Stimulated activated CD4-positive, alpha-beta T cell treated with anti-CD3 and anti-CD28 coated beads, Interleukin-1b, Interleukin-23, amount 100 ng/mL, for 48 hours (primary cell): ENCODE measurements at regions not wholly inside any gene's neighbourhood (a gene's known extent, or its start where the extent isn't known, plus 50 kb on each side); places are given as distances from the start of the nearest gene placed in this dataset.

Experiments
- DNase-seq: peaks from one replicate; pipeline ENCODE4 v3.0.0-alpha.2; 2020

- DNase-seq: no peak
These were observed 528.3 kb upstream of the CFAP20DC start for GRCh38 chr3:59578129-59578528.

GRCh38 chr3:59576606-59577005 is 526.8 kb upstream of the CFAP20DC start:
- DNase-seq: no peak

DNA sequence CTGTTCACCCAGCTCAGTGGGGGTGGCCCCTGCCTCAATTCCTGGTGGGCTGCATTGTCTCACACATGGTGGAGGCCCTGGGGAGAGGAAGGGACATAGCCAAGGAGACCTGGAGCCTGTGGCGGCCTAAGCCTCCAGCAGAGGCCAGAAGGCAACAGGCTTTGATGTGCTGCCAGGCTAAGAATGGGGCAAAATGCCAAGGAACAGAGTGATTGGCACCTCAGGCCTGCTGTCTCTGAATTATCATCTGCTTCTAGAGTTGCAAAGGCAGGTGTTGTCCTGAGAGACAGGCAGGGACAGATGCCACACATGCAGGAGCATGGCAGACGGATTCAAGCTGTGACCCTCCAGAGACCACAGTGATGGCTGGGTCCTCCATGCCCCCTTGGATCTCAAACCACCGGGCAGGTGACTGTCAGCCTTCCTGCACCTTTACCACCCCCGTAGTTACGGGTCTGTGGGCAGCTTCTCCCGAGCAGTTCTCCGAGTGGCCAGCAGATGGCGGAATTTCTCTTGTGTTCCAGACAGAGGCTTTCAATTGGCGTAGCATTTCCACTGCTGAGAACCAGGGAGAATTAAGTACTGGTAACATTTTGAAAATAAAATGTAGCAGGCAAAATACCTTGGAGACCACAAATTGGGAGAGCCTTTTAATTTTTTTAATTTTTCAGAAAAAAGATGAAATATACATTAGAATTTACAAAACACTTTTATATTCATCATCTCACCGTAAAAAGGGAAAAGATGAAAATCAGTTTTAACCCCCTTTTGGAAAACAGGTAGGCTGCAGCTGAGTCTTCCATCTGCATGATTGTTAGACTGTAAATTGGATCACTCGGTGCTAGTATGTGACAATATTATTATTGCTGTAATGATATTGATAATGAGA is 525.5 kb upstream of the CFAP20DC start:
- DNase-seq: peak; percentile 85

DNA sequence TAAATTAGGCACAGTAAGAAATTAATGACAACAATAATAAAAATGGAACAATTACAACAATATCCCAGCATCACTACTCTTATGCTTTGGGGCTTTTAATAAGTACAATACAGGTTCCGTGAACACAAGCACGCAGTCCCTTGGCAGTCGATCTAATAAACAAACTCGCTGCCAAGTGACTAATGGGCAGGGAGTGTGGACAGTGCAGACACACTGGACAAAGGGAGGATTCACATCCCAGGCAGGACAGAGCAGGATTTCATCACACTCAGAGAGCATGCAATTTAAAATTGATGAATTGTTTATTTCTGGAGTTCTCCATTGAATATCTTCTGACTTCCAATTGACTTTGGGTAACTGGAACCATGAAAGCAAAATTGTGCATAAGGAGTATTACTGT is 524.1 kb upstream of the CFAP20DC start:
- DNase-seq: no peak

DNA sequence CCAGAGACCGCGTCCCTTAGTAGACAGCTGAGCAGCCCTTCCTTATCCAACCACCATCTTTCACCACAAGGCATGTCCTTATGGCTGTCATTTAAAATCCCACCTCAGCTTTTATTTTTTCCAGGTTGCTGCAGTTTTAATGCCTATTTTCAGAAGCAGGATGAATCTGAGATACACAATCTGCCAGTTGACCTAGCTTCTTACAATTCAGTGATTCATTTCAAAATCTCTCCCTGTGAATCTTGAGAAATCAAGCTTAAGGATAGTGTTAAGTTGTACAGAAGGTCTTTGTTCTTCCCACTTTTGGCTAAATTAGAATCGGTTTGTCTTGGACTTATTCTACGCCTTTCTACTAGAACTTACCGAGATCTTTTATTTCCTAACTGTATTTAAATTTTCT is 522.3 kb upstream of the CFAP20DC start:
- no peak for DNase-seq

GRCh38 chr3:59570806-59571205 is 521.0 kb upstream of the CFAP20DC start:
- no peak for DNase-seq

- DNase-seq: no peak
These were observed 517.8 kb upstream of the CFAP20DC start for GRCh38 chr3:59567661-59568060.

- peak; percentile 51 for DNase-seq
These were observed 516.7 kb upstream of the CFAP20DC start for GRCh38 chr3:59566481-59566975.

GRCh38 chr3:59565125-59565524 is 515.3 kb upstream of the CFAP20DC start:
- no peak for DNase-seq

DNA sequence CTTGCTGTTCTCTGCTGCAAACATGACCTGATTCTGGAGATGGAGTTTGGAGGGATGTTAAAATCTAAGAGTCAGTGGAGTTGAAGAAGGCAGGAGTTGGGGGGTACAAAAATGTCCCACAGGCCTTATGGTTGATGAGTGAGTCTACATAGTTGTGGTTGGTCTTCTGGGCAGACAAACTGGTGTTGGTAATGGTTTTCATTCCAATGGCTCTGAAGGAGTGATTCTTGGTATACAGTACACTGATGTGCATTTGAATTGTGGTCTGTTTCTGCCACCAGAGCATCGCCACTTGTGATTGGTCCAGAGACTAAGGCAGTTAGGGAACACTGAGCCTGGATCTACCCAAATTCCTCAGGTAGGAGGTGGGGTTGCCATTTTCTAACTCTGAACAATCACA is 514.1 kb upstream of the CFAP20DC start:
- no peak for DNase-seq

DNA sequence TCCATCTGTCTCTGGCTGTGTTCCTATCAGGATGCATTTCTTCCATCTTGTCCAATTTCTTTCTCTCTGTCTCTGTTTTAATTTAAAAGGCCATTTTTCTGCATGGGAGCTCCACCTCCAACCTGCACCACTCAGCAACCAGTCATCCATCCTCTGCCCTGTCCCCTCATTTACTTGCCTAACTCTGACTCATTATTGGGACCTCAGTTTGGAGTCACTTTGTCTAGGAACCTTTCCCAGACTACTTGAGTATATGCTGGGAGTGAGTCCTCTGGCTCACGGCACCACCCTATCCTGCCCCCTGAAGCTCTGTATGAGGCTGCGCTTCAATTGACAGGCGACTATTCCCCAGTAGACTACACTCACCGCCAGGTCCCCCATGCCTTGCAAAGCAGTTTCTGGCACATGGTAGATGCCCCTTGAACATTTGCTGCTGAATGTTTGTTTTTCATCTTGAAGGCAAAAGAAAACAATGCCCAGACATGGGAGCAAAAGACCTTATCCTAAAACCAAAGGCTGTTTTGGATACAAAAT is 513.3 kb upstream of the CFAP20DC start:
- DNase-seq: no peak

GRCh38 chr3:59559721-59560435 is 510.1 kb upstream of the CFAP20DC start:
- DNase-seq: peak; percentile 49

DNA sequence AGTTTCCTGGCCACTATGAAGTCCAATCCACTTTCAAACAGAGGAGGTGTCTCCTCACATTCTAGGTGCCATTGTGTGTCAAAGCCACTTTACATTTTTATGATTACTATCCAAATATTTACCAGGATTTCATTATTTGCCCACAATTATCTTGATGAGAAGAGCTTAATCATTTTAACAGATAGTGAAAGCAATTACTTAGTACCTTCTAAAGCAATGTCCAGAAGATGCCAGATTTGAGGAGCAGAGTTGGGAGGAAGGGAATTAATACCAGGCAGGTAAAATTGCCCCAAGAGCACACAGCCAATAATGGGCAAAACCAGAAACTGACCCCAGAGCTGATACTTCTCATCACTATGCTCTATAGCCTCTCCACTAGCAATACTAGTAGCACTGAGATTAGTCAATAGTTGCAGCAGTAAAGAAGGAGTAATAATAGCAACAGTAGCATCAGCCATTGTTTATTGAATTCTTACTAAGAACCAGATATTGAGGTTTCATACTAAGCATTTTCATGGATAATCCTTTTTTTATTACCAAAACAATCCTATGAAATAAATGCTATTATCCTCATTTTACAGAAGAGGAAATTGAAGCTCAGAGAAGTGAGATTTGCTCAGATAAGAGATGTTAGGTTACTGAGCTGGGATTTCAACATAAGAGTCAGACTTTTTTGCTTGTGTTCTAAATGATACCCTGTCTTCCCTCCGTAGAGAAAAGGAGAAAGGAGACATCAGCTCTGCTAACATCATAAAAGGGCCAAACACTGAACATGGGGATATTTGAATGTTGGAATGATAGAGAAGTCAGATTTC is 509.3 kb upstream of the CFAP20DC start:
- DNase-seq: no peak

- DNase-seq: no peak
These were observed 505.9 kb upstream of the CFAP20DC start for GRCh38 chr3:59555593-59556315.

DNA sequence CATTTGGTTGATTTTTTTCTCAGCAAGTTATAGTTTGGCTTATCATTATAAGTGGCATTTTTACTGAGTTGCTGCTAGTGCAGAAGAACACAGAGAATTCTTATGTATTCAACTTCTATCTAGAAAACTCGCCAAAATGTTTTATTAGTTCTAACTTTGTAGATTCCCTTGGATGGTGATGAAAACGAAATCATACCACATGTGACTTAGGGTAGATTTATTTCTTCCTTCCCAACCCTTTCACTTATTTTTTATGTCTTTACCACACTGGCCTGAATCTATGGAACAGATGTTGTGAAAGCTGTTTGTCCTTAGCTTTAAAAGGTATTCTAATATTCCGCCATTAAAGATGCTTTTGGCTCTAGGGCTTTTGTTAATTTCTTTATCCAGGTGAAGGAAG is 503.3 kb upstream of the CFAP20DC start:
- DNase-seq: no peak

GRCh38 chr3:59551834-59552233 is 502.0 kb upstream of the CFAP20DC start:
- DNase-seq: no peak

GRCh38 chr3:59549962-59550361 is 500.1 kb upstream of the CFAP20DC start:
- DNase-seq: no peak

DNA sequence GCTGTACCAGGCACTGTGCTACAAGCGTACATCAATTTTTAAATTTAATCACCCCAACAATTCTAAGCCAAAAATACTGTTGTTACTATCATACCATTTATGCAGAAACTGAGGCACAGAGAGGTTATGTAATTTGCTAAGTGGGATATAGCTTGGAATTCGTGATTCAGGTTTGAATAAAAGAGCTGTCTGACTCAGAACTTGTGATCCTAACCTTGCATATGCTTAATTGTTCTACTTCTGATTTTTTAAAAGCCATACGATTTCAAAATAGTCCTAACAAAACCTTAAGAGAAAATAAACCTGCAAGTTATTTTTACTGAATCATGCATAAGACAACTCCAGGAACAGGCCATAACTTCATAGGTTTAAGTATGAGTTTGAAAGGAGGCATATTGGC is 498.0 kb upstream of the CFAP20DC start:
- DNase-seq: no peak

DNA sequence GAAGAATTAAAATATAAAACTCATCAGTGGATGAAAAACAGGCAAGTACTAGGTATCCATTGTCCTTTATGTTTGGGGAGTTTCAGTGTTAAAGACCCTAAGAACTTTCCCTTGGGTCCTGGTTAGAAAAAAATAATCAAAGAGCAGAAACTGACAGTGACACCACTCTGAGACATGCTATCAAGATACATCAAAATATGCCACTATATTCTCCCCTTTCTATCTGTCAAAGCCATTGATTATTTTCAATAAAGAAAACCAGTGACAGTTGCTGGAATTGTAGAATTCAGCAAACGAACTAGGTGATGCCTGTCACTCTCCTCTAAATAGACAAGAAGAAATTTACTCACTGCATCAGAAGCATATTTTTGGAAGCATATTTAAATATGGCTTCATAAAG is 496.7 kb upstream of the CFAP20DC start:
- DNase-seq: no peak

DNA sequence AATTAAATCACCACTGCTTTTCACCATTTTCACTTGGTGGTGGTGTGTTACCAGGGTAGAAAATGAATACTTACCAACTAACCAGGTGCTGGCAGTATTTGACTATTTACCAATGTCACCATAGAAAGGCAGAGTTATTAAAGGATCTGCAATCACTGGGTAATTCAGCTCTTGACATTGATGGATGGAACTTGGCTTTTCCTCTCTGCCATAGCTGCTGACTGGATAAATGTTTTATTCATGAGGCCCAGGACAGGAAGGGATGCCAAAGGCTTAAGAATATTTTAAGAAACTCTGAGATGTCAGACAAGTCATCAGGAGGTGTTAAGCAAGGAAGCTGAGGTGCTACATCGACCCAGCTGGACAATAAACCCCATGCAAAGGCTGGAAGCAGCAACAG is 495.5 kb upstream of the CFAP20DC start:
- DNase-seq: no peak

DNA sequence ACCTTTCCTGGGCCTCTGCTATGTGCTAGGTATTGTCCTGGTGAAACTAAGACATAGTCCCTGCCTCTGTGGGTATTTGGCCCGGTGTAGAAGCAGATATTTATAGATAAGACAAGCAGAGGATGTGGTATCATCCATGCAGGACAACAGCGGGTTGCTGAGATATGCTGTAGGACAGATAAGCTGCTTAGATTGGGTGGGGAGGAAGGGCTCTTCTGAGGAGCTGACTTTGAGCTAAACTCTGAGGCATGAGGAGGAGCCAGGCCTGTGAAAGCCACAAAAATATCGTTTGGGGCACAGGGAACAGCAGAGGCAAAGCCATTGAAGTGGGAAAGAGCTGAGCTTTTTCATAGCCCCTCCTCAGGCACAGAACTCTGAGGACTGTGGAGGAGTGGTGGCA is 492.5 kb upstream of the CFAP20DC start:
- no peak for DNase-seq

DNA sequence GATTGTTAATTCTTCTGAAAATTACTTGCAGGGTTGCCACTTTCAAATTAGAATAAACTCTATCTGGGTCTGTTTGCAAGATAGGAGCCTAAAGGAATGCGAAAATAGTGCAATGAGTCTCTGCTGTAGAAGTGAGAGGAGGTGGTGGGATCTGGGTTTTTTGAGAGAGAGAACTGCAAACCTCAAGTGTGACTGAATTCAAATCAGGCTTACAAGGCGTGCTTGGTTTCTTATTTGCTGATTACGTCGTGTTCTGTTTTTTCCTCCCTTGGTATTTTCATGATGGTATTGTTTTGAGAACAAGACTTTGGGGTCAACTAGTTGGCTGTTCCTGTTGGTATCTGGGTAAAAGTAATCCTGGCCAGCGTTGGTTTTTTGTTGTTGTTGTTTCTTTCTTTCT is 490.9 kb upstream of the CFAP20DC start:
- no peak for DNase-seq
